CD4-positive, alpha-beta T cell treated with Interleukin-4 for 1 hour (primary cell): ENCODE measurements at regions not wholly inside any gene's neighbourhood (a gene's known extent, or its start where the extent isn't known, plus 50 kb on each side); places are given as distances from the start of the nearest gene placed in this dataset.

Source experiments
- DNase-seq, 2 donors: peaks; one replicate each; pipeline ENCODE4 v3.0.0-alpha.2; 2020 to 2022

DNA sequence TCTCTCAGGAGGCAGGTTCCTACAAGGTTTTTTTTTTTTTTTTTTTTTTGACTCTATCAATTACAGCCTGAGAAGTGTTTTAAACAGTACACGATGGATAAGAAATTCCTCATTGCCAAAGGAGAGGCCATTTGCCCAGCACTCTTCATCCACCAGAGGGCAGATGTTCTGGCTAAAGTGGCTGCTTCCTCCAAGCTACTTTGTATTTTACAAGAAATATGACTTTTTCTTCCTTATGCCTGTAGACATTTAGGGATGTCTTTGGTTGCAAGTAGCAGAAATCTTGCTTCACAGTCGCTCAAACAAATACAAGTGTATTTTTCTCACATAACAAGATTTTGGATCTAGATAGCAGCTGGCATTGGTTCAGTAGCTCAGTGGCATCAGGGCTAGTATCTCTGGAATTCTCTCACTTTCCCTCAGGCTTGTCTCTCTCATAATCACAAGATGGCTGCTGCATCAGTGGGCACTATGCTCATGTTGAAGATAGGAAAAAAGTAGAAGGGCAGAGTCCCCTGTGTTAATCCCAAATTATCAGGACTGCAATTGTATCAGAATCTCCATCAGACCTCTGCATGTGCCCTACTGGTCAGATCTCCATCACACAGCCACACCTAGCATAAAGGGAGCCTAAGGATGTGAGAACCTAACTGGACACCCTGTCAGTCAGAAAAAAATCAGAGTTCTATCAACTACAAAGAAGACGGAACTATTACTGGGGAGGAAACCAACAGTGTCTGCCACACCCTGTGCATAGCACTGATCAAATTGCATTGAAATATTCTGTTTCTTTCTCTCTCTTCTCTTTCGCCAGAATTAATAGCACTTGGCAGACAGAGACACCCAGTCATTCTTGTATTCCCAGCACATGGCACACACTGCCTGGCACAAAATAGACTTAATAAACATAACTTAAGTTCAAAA, 138.9 kb upstream of the COL8A1 start:
- no peak for DNase-seq

DNA sequence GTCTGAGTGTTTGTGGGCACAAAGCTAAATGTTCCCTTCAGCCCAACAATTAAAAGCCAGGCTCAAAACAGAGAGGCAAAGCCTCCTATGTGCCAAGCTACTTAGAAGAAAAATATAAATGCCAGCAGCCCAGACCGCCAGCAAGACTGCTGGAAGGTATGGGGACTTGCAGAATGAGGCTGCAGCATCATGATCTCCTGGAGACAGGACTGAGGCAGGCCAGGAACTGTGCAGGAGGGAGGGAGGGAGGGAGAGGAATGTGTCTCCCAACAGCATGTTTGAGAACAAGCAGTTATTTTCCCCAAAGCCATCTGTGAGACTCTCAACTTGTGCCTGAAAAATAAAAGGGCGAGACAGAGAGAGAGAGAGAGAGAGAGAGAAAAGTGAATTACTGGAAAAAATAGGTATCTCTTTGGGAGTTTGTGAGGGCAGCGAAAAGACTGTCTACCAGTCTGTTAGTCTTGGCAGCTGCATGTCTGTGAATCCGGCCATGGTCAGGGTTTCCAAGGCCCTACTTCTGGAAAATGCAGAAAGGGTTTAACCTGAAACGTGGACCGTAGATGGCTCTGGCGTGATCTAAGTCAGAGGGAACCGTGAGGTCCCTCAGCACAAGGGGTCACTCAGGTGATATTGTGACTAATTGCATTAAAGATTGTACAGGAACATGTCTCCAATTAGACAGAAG, 139.7 kb upstream of the COL8A1 start:
- DNase-seq = no peak

- DNase-seq = no peak
These were observed 150.5 kb upstream of the COL8A1 start for GRCh38 chr3:99487894-99488293.

DNA sequence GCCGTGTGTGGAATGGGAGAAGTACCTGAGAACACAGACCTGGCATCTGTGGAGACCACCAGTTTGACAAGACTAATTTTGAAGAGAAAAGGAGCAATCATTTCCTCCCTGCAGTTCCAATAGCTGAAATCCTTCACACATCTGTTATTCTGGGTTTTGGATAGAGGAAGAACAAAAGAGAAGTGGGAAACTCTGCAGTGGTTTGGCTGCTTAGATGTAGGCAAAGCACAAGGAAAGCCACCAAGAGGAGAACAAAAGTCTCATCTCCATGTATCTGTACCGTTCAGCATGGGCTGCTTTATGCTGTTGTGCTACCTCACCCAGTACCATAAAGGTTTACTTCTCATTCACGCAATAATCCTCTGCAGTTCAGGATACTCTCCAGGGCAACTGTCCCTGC, 153.1 kb upstream of the COL8A1 start:
- no peak for DNase-seq

- no peak for DNase-seq
These were observed 153.5 kb upstream of the COL8A1 start for GRCh38 chr3:99484871-99485270.

GRCh38 chr3:99483841-99484240, 154.6 kb upstream of the COL8A1 start:
- no peak for DNase-seq

DNA sequence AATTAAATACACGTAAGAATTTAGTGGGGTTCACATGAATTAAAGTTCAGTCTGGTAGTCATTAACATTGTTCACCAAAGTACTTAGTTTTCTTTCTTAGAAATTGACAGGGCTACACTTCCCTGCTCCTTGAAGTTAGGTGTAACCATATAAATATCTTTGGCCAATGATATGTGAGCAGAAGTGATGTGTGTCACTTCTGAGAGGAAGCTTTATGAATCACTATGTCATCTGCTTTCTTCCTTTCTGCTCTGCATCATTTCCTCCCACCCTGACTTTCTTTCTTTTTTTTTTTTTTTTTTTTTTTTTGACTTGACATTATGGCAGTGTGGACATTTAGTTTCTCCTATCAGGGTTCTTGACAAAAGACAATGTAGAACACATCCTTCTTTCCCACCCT, 156.2 kb upstream of the COL8A1 start:
- DNase-seq = no peak

DNA sequence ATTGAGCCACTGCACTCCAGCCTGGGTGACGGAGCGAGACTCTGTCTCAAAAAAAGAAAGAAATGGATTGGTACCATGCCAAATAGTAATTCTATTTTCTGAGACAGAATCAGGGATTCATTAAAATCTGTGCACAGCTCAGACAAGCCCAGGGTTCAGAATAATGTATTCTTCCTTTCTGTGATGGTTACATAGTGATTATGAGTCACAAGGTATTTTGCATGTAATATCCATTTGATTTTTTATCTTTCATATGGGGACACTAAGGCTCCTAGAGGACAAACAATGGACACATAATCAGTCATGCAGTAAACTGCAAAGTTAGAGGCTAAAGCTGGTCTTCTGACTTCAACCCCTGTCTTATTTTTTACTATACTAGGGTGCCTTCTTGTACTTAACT, 156.8 kb upstream of the COL8A1 start:
- DNase-seq = no peak

- DNase-seq = no peak
These were observed 158.6 kb upstream of the COL8A1 start for GRCh38 chr3:99479768-99480167.

DNA sequence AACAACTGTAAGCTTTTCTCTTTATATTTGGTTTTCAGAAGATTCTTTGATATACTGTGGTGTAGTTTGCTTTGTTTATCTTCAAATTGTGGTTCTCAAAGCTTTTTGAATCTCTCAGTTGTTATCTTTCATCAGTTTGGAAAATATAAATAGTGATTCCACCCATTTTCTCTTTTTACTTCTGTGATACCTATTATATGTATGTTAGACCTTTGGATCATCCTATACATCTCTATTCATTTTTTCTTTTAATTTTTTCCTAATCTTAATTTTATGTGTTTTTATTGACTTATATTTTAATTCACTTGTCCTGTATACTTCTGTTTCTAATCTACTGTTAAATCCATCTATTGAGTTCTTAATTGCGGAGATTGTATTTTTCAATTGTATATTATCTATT, 160.7 kb upstream of the COL8A1 start:
- DNase-seq = no peak

- DNase-seq = no peak
These were observed 163.2 kb upstream of the COL8A1 start for GRCh38 chr3:99475229-99475628.

- no peak for DNase-seq
These were observed 163.6 kb upstream of the COL8A1 start for GRCh38 chr3:99474776-99475175.

DNA sequence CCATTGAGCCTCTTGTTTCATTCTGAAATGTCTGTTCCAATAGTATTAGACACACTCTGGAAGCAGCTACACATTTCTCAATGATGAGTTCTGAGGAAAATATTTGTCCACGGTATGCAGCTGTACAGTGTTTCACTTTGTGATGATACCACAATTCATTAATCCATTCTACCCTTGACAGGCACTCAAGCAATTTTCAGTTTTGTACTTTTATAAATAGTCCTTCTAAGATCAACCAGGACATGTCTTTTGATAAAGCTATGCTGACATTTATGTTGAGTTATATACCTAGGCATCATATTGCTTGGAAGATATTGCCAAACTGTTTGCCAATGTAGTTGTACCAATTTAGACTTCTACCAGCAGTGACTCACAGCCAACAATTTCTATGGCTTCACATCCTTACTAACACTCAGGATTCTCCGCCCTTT, 165.1 kb upstream of the COL8A1 start:
- DNase-seq = no peak

DNA sequence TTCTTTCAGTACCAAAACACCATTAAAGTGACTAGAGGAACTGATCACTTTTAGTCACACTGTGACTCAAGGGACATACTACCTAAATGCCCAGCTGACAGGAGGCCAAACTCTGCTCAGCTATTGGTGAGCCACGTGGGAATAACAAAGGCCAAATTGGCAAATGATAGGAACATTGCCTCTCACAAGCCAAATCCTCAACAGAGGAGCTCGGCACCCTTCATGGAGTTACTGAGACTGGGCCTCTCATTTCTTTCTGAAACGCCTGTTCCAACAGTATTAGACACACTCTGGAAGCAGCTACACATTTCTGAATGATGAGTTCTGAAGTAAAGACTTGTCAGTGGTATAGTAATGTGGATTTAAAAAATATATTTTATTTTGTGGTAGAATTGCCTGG, 166.0 kb upstream of the COL8A1 start:
- no peak for DNase-seq

DNA sequence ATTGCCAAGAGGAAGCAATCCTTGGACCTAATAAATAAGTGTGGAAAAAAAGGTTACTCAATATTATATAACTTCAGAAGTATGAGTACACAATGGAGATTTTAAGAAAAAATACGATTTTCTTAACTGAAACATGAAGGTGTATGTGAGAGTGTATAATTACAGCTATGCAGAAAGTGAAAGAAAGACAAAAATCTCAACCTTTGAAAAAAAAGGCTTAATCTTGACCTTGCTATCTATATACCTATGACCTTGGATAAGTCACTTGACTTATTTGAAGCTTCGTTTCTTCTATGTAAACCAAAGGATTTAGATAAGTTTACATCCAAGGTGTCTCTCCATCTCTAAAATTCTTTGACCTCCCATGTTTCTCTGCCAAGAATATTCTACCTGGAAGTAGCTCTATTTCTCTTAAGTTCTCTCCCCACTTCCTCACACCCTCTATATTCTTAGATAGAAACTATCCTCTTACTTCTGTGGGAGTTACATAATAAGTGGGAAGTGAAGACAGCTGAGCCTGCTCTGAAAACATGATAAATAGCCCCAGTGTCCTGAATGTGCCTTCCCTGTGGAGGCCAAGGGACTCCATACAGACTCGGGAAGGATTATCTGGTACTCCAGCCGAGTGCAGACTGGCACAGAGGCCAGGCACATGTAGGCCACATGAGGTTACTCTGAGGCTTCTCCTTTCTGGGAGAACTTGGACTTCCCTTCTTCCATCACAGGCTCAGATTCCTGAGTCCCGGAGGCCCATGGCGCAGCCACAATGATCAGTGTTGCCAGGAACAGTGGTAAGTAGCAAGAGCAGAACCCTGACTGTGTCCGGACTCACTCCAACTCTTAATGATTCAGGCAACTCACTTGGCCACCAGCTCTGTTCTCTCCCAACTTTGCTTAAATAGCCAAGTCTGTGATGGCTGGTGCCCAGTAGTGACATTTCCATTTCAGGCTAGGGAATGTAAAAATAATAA, 166.8 kb upstream of the COL8A1 start:
- no peak for DNase-seq

DNA sequence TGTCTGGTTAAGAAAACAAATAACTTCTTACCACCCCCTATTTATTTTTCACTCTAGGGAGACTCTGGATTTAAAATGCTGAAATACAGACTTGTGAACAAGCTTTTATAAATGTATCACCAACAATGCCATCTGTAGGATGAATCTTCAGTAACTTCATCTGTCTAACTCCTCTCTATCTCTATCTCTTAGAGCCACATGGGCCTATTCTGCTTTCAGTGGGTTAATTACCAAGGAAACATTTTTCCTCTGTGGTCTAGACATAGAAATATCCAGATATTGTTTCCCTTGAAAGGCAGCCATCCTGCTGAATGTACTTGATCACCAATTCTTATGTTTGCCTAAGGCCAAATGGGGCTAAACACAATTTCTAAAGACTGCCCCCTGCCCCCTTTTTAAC, 167.6 kb upstream of the COL8A1 start:
- no peak for DNase-seq

DNA sequence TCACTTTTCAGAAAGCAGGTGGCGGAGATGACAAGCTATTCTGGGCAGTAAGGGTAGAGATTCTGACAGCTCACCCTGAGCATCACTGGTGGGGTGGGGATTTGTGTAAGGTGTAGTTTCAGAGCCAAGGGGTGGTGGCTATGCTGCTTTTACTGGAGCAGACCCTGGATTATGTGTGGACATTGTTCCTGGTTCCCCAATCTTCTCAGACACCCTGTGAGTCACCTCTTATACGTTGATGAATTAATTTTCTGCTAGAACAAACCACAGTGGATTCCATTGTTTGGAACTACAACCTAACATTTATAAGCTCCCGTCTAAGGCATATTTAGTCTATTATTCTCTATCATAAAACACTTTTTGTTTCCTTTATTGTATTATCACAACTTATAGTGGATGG, 169.5 kb upstream of the COL8A1 start:
- no peak for DNase-seq

DNA sequence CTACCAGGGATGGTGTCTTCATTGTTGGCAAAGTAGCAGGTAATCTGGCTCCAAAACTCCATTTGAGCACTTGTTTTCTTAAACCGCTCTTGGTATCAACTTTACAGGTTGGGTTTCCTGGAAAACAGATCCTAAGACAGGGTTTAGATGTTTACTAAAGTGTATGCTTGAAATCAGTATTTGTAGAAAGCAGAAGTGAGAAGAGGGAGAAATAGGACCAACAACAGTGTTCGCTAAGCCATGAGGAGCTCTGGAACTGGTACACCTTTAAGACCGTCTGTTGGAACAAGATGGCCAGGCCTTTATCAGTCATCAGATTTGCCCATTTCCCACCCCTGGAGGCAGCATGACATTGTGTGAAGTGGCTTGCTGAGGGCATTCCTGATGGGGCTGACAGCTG, 171.0 kb upstream of the COL8A1 start:
- no peak for DNase-seq

DNA sequence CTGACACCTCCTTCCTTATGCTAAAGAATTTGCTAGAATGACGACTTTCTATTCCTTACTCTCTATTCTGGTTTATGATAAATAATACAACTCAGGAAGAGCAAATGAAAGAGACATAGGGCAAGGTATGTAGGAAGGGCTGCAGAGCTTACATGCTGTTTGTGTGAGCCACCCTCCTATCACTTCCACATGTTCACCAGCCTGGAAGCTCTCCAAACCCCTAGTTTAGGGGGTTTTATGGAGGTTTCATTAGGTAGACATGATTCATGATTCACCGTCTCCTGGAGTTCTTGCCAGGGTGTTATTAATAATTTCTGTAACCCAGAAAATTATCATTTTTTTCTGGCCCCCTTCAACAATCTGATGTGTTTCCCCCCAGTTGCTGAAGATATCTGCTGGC, 172.1 kb upstream of the COL8A1 start:
- DNase-seq = no peak

- no peak for DNase-seq
These were observed 180.4 kb upstream of the COL8A1 start for GRCh38 chr3:99458013-99458412.

GRCh38 chr3:99442599-99442998, 195.8 kb upstream of the COL8A1 start:
- DNase-seq = no peak

DNA sequence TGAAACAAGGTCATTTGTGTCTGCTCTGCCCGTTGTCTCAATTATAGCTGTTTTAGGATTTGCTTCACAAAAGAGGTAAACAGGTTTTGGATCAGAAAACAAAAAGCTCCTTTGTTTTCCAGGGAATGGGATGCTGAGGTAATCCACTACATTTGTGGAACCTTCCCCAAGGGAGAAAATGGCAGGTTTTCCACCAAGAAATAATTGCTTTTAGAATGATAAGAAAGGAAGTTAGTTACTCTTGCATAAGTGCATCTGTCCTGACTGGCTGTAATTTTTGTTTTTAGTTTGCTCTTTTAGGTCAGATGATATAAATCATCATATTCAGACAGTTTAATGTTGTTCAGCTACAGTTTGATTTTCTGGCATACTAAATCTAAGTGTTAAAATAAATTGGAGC, 198.5 kb upstream of the COL8A1 start:
- no peak for DNase-seq

- DNase-seq = no peak
These were observed 204.2 kb upstream of the COL8A1 start for GRCh38 chr3:99434190-99434589.
